GM18907 (cell line): ENCODE measurements at regions not wholly inside any gene's neighbourhood (a gene's known extent, or its start where the extent isn't known, plus 50 kb on each side); places are given as distances from the start of the nearest gene placed in this dataset.
A peak's percentile ranks its signal among the peaks of the same experiment; 100 is the strongest.
"Not testable (repeated sequence)": the region's sequence is repeated elsewhere in the genome, so short reads cannot be mapped to it uniquely, and the experiment has no call there.

Experiments
- ATAC-seq: cut with Tn5 transposase; IDR thresholded peaks from one replicate; pipeline ENCODE4 v1.9.1; 2021; ENCODE audit warnings: mild to moderate bottlenecking, moderate library complexity; ENCODE audit not compliant: unreplicated experiment

DNA sequence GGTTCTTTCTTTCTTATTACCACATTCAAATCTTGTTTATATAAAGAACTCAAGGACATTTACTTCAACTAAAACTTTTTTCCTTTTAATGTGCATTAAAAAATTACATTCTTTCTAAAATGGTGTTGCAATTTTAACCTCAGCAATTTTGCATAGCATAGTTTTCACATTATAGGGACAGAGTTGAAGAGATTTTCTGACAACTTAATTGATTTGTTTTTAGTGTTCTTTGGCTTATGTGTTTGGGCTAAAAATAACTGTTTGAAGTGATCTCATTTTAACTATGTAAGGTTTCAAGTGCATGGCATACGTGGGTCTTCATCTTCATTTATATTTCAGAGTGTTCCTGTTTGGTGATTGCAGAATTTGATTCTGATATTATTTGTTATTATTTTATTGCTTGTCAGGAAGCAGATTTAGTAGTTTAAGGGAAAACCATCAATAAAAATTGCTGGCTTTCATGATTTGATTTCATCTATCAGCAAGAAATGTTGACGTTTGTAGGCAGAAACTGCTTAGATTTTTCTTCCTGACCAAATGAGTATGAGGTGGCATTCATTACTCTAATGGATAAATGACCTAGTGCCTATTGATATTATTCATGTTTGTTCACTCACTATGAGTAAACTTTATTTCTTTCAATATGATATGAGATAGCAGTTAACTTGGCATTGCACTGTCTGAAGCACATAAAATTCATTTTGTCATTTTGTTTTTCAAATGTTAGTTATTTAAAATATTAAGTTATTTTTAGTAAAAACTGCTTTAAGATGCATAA, 398.4 kb downstream of the NUP35 start:
- no peak for ATAC-seq

DNA sequence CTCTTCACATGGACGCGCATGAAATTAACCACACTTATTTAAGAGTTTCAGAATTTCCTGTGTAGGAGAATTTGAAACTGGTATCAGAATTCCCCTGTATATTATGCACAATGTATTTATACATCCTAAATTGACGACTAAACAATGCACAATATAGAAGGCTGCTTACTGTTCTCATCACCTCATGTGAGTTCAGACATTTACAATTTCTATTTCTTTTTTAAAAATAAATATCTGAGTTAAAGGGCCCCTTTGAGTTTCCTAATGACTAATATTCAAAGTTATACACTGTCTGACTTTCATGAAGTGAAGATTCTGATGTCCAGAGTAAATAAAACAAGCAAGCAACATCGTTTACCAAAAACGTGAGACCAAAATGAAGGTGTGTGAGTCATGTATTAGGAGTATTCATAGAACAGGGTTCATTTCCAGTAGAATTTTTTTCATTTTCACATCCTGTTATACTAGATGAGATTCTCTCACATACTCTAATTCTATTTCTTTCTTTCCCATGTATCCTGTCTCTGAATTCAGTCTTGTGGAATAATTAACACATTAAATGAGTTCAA, 406.2 kb downstream of the NUP35 start:
- no peak for ATAC-seq

DNA sequence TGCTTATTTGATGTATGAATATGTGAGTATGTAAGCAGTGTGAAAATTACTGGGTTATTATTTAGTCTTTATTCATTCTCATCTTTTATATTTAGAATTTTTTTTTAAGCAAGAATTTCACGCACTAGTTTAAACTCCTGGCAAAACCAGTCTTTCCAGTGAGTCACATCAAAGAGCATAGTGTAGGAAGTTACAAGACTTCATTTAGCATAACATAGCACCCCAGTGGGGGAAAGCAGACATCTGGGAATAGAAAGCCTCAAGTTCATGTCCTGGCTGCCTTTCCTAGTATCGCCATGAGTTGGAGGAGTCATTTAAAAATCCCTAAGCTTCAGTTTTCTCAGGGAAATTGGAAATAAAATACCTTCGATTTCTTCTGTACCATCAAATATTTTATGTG, 408.3 kb downstream of the NUP35 start:
- no peak for ATAC-seq

DNA sequence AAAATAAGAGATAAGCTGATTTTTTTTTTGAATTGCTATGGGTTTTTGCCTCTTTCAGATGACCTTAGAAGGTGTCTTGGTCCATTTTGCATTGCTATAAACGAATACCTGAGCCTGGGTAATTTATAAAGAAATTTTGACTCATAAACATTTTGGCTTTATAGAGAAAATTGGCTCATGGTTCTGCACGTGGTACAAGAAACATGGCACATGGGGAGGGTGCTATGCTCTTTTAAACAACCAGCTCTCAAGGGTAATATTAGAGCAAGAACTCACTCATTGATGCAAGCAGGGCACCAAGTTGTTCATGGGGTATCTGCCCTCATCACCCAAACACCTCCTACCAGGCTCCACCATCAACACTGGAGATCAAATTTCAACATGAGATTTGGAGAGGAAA, 408.8 kb downstream of the NUP35 start:
- no peak for ATAC-seq

DNA sequence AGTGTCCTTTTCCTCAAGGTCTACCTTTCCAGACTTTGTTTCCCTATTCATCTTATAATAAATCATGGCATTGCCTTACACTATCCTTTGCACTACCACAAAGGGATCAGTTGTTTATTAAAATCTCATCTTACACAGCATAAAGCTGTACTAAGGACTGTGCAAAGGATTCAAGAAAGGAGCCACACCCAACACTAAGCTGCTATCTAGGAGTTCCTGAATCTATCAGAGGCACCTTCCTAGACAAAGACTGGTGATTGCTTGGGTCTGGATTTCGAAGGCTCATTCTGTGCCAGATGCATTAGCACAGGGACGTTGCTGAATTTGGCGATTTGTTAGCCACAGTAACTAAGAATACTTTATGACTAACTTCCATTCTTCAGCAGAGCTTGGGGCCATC, 412.0 kb downstream of the NUP35 start:
- ATAC-seq: no peak

DNA sequence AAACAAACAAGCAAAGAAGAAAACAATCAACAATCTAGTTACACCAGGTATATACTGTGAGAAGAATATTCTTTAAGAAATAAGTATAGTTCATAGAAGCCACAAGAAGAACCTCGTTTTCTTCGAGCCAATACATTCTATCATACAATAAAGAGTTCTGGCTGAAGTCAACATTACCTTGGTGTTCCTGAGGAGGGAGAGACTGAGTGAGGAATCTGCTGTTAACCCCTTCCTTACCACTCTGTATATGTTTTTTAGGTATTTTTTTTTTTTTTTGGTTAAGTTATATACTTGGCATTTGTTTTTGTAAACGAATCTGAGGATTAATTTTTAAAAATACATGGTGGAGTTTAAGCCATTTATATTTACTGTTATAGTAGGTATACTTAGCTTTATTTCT, 412.5 kb downstream of the NUP35 start:
- ATAC-seq: no peak

DNA sequence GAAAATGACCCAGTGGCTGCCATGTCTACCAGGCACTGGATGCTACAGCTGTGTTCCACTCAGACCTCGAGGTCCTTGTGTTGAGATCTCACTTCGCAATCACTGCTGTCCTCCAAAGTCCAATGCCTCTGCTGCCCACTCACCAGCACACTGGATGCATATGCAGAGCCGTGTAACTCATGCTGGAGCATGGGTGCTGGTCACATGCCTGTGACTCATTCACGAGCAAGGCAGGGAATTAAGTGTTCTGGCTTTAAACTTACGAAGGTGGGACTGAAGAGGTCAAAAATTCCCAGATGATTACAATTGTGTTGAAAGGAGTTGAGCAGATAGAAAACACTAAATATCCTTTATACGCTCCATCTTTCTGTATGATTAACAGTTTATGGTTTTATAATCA, 417.5 kb downstream of the NUP35 start:
- ATAC-seq: no peak

DNA sequence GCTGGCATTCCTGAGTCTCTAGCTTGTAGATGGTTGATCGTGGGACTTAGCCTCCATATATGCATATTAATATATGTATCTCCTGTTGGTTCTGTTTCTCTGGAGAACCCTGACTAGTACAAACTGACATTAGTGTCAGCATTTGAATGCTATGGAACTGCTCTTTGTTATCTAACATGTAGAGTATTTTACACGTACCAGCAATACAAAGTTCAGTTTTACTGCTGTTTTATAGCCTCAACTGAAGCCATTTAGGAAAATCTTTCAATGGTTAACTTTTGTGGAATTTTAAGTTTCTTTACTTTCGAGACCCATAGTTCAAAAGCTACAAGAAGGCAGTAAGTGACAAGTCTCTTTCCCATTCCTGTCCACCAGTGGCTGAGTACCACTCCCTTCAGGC, 418.4 kb downstream of the NUP35 start:
- ATAC-seq: no peak

DNA sequence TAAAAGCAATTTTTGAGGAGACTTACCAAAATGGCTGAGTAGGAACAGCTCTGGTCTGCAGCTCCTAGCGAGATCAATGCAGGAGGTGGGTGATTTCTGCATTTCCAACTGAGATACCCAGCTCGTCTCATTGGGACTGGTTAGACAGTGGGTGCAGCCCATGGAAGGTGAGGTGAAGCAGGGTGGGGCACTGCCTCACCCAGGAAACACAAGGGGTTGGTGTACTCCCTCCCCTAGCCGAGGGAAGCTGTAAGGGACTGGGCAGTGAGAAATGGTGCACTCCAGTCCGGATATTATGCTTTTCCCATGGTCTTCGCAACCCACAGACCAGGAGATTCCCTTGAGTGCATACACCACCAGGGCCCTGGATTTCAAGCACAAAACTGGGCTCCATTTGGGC, 419.0 kb downstream of the NUP35 start:
- peak; percentile 14 for ATAC-seq

DNA sequence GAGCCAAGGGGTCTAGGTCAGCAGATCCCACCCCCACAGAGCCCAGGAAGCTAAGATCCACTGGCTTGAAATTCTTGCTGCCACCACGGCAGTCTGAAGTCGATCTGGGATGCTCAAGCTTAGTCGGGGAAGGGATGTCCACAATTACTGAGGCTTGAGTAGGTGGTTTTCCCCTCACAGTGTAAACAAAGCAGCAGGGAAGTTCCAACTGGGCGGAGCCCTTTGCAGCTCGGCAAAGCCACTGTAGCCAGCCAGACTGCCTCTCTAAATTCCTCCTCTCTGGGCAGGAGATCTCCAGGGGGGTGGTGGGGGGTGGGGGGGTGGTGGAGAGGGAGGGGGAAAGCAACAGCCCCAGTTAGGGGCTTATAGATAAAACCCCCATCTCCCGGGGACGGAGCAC, 419.5 kb downstream of the NUP35 start:
- peak; percentile 98 for ATAC-seq

DNA sequence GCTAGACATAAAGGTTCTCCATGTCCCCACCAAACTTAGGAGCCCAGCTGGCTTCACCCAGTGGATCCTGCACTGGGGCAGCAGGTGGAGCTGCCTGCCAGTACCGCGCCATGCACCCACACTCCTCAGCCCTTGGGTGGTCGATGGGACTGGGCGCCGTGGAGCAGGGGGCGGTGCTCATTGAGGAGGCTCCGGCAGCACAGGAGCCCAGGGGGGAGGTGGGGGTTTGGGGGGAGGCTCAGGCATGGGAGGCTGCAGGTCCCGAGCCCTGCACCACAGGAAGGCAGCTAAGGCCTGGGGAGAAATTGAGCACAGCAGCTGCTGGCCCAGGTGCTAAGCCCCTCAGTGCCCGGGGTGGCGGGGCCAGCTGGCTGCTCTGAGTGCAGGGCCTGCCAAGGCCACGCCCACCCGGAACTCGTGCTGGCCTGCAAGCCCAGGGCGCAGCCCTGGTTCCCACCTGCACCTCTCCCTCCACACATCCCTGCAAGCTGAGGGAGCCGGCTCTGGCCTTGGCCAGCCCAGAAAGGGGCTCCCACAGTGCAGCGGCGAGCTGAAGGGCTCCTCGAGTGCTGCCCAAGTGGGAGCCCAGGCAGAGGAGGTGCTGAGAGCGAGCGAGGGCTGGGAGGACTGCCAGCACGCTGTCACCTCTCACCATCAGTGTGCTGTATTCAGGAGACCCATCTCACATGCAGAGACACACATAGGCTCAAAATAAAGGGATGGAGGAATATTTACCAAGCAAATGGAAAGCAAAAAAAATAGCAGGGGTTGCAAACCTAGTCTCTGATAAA, 422.5 kb downstream of the NUP35 start:
- not testable (repeated sequence) for ATAC-seq

DNA sequence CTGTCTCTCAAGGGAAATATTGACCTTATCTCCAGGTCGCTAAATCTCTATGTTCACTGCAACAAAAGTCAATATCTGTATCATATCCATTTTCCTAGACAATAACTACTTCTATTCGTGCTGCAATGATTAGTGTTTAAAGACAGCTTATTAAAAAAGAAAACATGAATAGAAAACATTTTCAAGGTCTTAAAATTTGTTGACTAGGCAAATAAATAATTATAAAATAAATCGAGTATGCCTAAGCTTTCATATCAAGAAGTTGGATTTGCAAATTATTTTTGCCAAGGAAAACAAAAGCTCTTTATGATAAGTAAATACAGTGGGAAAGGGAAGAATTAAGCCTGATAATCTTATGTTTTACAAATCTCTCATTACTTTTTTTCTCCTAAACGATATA, 428.5 kb downstream of the NUP35 start:
- ATAC-seq: no peak

DNA sequence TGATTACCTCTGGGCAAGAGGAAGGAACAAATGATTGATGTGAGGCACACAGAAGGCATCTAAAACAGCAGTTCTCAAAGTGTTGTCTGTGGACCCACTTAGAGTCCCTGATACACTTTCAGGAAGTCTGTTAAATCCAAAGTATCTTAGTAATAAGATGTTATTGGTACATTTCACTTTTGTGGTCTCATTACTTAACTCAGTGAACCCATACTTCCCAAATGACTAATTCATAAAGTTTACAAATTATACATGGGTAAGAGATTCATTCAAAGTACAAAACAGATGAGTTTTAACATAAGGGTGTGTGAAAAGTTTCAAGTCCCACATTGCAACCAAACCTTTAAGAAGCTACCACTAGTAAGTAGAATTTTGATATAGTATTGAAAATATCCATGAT, 440.5 kb downstream of the NUP35 start:
- ATAC-seq: no peak

DNA sequence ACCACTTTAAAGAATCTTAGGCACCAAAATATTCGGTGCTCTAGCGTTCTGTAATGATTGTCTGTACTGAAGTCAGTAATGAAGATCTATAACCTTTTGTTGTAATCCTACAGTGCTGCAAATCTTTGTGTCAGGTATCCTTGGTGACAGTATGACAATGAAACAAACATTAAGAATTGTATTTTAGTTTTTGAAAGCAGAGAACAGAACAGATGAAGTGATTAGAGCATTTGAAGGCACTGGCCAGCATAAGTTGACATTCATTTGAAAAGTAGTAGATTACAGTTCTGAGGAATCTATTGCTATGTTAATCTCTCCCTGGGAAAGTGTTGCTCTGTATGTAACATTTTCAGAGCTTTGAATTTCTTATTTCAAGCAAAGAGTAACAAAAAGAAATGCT, 451.2 kb downstream of the NUP35 start:
- ATAC-seq: no peak

DNA sequence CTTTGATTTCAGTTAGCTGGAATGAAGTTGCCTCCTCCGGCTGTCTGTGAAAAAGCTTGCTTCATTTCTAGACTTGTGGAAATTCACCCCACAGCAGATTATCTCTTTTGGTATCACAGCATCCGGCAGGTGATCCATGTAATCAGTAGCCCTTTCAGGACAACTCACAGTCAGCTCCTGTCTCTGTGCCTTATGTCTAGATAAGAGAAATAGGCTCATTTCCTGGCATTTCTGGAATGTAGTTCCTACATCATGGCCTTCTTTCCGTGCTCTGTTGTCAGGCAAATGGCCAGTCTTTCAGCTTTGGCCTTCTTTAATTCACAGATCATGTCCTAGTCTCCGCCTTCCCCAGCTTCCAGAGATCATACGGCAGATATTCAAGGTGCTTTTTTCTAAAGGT, 455.4 kb downstream of the NUP35 start:
- ATAC-seq: no peak

DNA sequence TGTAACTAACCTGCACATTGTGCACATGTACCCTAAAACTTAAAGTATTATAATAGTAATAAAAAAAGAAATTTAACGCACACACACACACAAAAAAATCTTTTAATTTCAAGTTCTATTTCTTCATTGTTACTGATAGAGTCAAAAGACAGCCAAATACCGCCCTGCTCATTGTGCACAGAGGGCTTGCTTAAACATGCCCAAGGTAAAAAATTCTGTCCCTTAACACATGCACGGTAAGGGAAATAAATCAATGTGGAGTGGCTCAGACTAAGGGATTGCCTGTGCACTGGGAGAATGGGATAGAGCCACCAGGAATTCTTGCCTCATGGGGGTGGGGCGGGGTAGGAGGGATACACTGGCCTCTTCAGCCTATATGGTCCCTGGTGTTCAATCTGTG, 468.0 kb downstream of the NUP35 start:
- no peak for ATAC-seq

DNA sequence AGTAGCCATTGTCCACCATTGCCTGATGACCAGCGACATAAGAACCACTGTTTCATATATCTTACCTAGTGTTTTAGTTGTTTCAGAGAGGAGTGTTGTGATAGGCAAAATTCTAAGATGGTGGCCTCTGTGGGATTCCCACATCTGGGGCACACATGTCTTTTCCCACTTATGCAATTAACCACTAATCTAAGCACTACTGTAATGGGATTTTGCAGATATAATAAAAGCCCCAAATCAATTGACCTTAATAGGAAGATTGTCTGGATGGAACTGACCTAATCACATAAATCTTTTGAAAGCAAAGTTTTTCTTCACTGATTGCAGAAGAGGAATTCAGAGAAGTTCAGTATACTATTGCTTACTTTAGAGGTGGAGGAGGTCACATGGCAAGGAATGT, 469.9 kb downstream of the NUP35 start:
- ATAC-seq: no peak

DNA sequence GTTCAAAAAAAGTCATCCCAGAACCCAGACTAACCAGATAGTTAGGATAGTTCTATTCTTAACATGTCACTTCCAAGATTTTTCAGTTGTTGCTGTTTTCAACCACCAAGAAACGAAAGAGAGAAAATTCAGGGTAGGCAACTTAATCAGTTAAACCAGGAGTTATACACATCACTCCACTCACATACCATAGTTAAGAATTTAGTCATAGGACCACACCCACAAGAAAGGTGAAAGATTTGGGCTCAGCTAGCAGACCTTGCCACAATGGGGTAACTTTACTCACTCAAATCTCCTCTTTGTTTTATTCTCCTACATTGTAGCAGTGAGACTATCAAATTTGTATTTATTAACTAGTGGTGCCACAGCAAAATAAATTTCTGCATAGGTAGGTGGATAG, 473.6 kb downstream of the NUP35 start:
- no peak for ATAC-seq

DNA sequence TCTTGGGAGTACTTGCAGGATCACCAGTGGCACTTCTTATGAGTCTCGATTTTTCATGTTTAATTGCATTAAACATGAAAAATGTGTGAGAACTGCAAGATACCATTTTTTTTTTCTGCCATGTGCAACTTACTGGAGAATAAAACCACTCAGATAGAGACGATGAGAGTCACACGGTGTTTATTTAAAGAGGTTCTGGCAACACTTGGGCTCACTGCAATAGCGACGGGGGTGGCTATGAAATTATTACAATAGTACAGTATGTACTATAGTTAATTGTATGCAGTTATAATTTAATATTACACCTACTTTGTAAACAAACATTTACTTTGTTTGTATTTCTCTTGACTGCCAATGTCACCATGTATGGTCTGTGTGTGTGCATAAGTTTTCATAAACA, 479.8 kb downstream of the NUP35 start:
- ATAC-seq: no peak

DNA sequence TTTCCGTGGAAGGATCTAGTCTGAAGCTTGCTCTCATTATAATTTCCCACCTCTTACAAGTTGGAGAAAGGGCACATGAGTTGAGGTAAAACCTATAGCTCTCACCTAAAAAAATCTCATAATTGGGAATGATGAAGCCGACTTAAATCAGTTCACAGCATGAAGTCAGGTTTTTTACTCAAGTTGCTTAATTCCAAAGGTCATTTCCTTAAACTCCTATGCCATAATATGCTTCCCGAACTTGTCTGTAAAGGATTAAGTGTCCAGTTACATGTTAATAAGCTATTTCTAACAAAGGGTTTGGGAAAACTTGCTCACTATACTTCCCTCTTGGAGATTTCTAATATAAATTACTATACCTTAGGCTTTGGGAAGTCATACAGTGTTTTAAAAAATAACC, 481.2 kb downstream of the NUP35 start:
- no peak for ATAC-seq

DNA sequence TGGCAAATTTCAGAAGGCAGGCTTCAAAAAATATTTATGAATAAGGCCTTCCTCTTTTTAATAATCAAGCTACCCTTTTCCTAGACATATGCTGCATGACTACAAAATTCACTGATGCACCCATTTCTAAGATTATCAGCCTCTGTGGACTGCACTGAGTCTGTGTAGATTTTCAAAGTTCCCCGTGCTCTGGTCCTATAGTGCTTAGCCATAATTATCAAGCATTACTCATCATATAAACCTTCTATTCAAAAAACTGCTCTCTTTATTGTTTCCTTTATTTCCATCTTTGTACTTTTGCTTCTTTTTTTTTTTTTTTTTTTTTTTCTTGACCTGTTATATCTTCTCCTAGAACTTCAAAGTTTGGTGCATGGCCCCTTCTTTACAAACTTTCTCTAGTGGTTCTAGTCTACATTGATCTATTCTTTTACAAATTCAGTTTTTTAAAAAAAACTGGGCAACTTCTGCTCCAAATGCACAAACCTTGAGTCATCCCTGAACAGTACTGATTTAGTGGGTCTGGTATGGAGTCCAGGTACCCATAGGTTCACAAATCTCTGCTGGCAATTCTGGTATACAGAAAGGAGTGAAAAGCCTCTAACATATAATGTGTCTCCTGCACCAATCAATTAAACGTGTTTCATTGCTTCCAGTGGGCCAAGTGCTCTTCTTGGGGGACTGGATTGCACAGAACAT, 481.9 kb downstream of the NUP35 start:
- no peak for ATAC-seq

DNA sequence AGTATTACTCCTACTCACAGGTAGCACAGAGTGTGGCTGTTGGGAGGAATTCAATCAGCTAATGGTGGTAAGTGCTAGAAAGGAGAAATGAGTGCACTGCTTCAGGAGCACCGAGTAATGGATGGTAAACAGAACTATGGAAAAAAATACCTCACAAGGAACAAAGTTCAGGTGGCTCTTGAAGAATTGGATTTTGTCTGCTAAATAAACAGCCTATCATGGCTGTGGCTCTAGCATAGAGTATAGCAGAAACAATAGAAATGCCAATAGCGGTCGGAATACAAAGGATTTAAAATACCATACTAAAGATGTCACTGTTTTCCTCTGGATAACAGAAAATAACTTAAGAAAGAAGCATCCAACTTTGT, 482.5 kb downstream of the NUP35 start:
- ATAC-seq: no peak
